H1 (cell line): ENCODE measurements at regions not wholly inside any gene's neighbourhood (a gene's known extent, or its start where the extent isn't known, plus 50 kb on each side); places are given as distances from the start of the nearest gene placed in this dataset.

Experiments
- CTCF ChIA-PET: fragments of 300-600 bp; sonication (Branson Sonifier 250); formaldehyde crosslinking; loops from one replicate; lab custom pipeline; 2021; ENCODE audit not compliant: partially characterized antibody; lab: Charles Lee
- POLR2A ChIA-PET: fragments of 300-600 bp; sonication (Branson Sonifier 250); formaldehyde crosslinking; loops from one replicate; lab custom pipeline; 2021; ENCODE audit warnings: inconsistent platforms; ENCODE audit not compliant: partially characterized antibody; lab: Charles Lee
- DNase-seq, 2 experiments: peaks; one replicate each; pipeline versions ENCODE4 v3.0.0 to v3.0.0-alpha.2; 2010 to 2022; ENCODE audit warnings: low spot score in 2 of 2, low read depth in 1 of 2, mixed read lengths in 1 of 2
- FAIRE-seq: peaks from 2 replicates; lab custom pipeline; 2011; peaks lifted over from hg19 to GRCh38; lab: Jason Lieb, UNC
- H2AFZ ChIP-seq: 2 replicates; pipeline ENCODE4 v1.8.1; 2012; ENCODE audit warnings: low read length, inconsistent platforms
- H2AK5ac ChIP-seq: 2 replicates; pipeline ENCODE4 v1.6.1; 2013; ENCODE audit warnings: low read depth, low read length
- H2BK120ac ChIP-seq: replicated peaks from 2 replicates; pipeline ENCODE3; 2013; ENCODE audit warnings: low read depth, low read length, inconsistent platforms
- H2BK12ac ChIP-seq: 2 replicates; pipeline ENCODE4 v1.6.1; 2013; ENCODE audit warnings: low read depth, low read length
- H2BK15ac ChIP-seq: 2 replicates; pipeline ENCODE4 v1.6.1; 2013; ENCODE audit warnings: low read length
- H2BK20ac ChIP-seq: 2 replicates; pipeline ENCODE4 v1.6.1; 2013; ENCODE audit warnings: low read length
- H2BK5ac ChIP-seq: 2 replicates; pipeline ENCODE4 v1.6.1; 2013; ENCODE audit warnings: low read depth, low read length
- H3K14ac ChIP-seq: 2 replicates; pipeline ENCODE4 v1.6.1; 2013; ENCODE audit warnings: inconsistent platforms; ENCODE audit not compliant: insufficient read length
- H3K18ac ChIP-seq: 2 replicates; pipeline ENCODE4 v1.6.1; 2013; ENCODE audit warnings: low read length; ENCODE audit errors: extremely low read depth
- H3K23ac ChIP-seq: 2 replicates; pipeline ENCODE4 v1.6.1; 2013; ENCODE audit warnings: inconsistent platforms; ENCODE audit not compliant: insufficient read length
- H3K23me2 ChIP-seq: 2 replicates; pipeline ENCODE4 v1.6.1; 2013; ENCODE audit warnings: low read depth, low read length
- H3K27ac ChIP-seq: 2 replicates; pipeline ENCODE4 v1.6.1; 2011; ENCODE audit warnings: low read depth, low read length, inconsistent platforms
- H3K27me3 ChIP-seq, 4 experiments: replicated peaks in 1 of 4; 1 replicate in 1 of 4; 2 replicates in 3 of 4; pipeline versions ENCODE4 v1.6.1 to v1.8.1; 2011 to 2013; ENCODE audit warnings: low read length in 3 of 4, mild to moderate bottlenecking in 3 of 4, inconsistent platforms in 2 of 4, mixed read lengths in 2 of 4, moderate library complexity in 1 of 4; ENCODE audit not compliant: control insufficient read depth in 3 of 4, insufficient read depth in 3 of 4; ENCODE audit errors: extremely low read depth in 1 of 4
- H3K36me3 ChIP-seq, 4 experiments: 2 replicates each; pipeline versions ENCODE4 v1.6.1 to v1.8.1; 2011 to 2013; ENCODE audit warnings: mild to moderate bottlenecking in 4 of 4, low read length in 3 of 4, moderate library complexity in 2 of 4, control low read depth in 1 of 4, inconsistent platforms in 1 of 4; ENCODE audit not compliant: insufficient read depth in 4 of 4, control insufficient read depth in 2 of 4
- H3K4ac ChIP-seq: replicated peaks from 2 replicates; pipeline ENCODE3; 2013; ENCODE audit warnings: low read length, low read depth, mixed read lengths, inconsistent platforms; ENCODE audit not compliant: insufficient read length
- H3K4me1 ChIP-seq, 4 experiments: replicated peaks in 1 of 4; 1 replicate in 1 of 4; 2 replicates in 3 of 4; pipeline versions ENCODE4 v1.6.1 to v1.8.1; 2011 to 2013; ENCODE audit warnings: low read length in 3 of 4, inconsistent platforms in 2 of 4, mixed read lengths in 1 of 4; ENCODE audit not compliant: insufficient read depth in 4 of 4, control insufficient read depth in 3 of 4
- H3K4me2 ChIP-seq, 2 experiments: 2 replicates each; pipeline versions ENCODE4 v1.6.1 to v1.8.1; 2011 to 2013; ENCODE audit warnings: low read depth in 2 of 2, low read length in 2 of 2, control low read depth in 1 of 2, inconsistent platforms in 1 of 2, mild to moderate bottlenecking in 1 of 2; ENCODE audit not compliant: insufficient read depth in 1 of 2
- H3K4me3 ChIP-seq, 4 experiments: fragments of 200-600, 300-600 bp in 1 of 4; sonication (generic), shearing (Covaris generic), sonication (Bioruptor Twin) in 1 of 4; 2 replicates each; pipeline versions ENCODE4 v1.5.1 to v1.8.1; 2011 to 2016; ENCODE audit warnings: low read length in 4 of 4, low read depth in 3 of 4, control low read depth in 2 of 4, inconsistent platforms in 2 of 4, mild to moderate bottlenecking in 2 of 4, mixed read lengths in 1 of 4, moderate library complexity in 1 of 4; ENCODE audit not compliant: insufficient read depth in 2 of 4; ENCODE audit errors: extremely low read depth in 1 of 4
- H3K56ac ChIP-seq: replicated peaks from 2 replicates; pipeline ENCODE3; 2013; ENCODE audit warnings: low read depth, mild to moderate bottlenecking, mixed read lengths, low read length, inconsistent platforms; ENCODE audit not compliant: insufficient read length
- H3K79me1 ChIP-seq: 2 replicates; pipeline ENCODE4 v1.6.1; 2013; ENCODE audit warnings: low read depth, low read length, control low read depth
- H3K79me2 ChIP-seq, 2 experiments: 2 replicates each; pipeline versions ENCODE4 v1.6.1 to v1.8.1; 2012 to 2013; ENCODE audit warnings: low read length in 2 of 2, mild to moderate bottlenecking in 2 of 2, inconsistent platforms in 1 of 2; ENCODE audit not compliant: insufficient read depth in 2 of 2, control insufficient read depth in 1 of 2
- H3K9ac ChIP-seq, 4 experiments: replicated peaks in 1 of 4; 1 replicate in 1 of 4; 2 replicates in 3 of 4; pipeline versions ENCODE4 v1.6.1 to v1.8.1; 2011 to 2013; ENCODE audit warnings: low read depth in 3 of 4, low read length in 3 of 4, control low read depth in 2 of 4, mild to moderate bottlenecking in 2 of 4, moderate library complexity in 2 of 4, inconsistent platforms in 1 of 4; ENCODE audit errors: extremely low read depth in 1 of 4
- H3K9me3 ChIP-seq, 2 experiments: 2 replicates each; pipeline versions ENCODE4 v1.6.1 to v1.8.1; 2012 to 2013; ENCODE audit warnings: mild to moderate bottlenecking in 2 of 2, moderate library complexity in 2 of 2, control low read depth in 1 of 2, inconsistent platforms in 1 of 2, low read depth in 1 of 2, low read length in 1 of 2, mixed read lengths in 1 of 2; ENCODE audit not compliant: insufficient read depth in 2 of 2
- H4K20me1 ChIP-seq, 2 experiments: replicated peaks in 1 of 2; 2 replicates each; pipeline versions ENCODE3 to v1.8.1; 2011 to 2013; ENCODE audit warnings: inconsistent platforms in 2 of 2, low read length in 2 of 2, mild to moderate bottlenecking in 1 of 2; ENCODE audit not compliant: insufficient read depth in 2 of 2, control insufficient read depth in 1 of 2
- H4K5ac ChIP-seq: 2 replicates; pipeline ENCODE4 v1.6.1; 2013; ENCODE audit warnings: low read length, low read depth, mixed read lengths, inconsistent platforms; ENCODE audit not compliant: insufficient read length
- H4K8ac ChIP-seq: 2 replicates; pipeline ENCODE4 v1.8.0; 2013; ENCODE audit warnings: mild to moderate bottlenecking, moderate library complexity, low read length, inconsistent platforms; ENCODE audit not compliant: insufficient read depth; ENCODE audit errors: extremely low read depth
- H4K91ac ChIP-seq: replicated peaks from 2 replicates; pipeline ENCODE3; 2013; ENCODE audit warnings: low read length, mixed read lengths, inconsistent platforms; ENCODE audit not compliant: insufficient read length
- CTBP2 ChIP-seq: IDR thresholded peaks from 2 replicates; pipeline ENCODE4 v1.7.0; 2011; ENCODE audit warnings: borderline replicate concordance, mild to moderate bottlenecking, moderate library complexity, mixed read lengths, low read length; ENCODE audit not compliant: insufficient read depth, insufficient read length
- EZH2 ChIP-seq: fragments of 200-600 bp; sonication (generic); IDR thresholded peaks from 2 replicates; pipeline ENCODE4 v1.7.1; 2012; ENCODE audit warnings: low read depth, mild to moderate bottlenecking, moderate library complexity, low read length, inconsistent platforms; ENCODE audit not compliant: severe bottlenecking
- FOSL1 ChIP-seq: IDR thresholded peaks from 2 replicates; pipeline ENCODE4 v1.6.1; 2011; ENCODE audit warnings: mild to moderate bottlenecking, low read depth, low read length, moderate library complexity; ENCODE audit not compliant: insufficient read depth
- NANOG ChIP-seq: IDR thresholded peaks from 2 replicates; pipeline ENCODE4 v1.6.1; 2011; ENCODE audit warnings: low read length, low read depth, mild to moderate bottlenecking, inconsistent platforms; ENCODE audit not compliant: insufficient read depth, poor library complexity, severe bottlenecking
- PHF8 ChIP-seq: fragments of 200-600 bp; sonication (generic); conservative IDR thresholded peaks from 2 replicates; pipeline ENCODE4 v1.7.1; 2012; ENCODE audit warnings: low read depth, mild to moderate bottlenecking, inconsistent platforms, low read length, moderate library complexity
- SP2 ChIP-seq: IDR thresholded peaks from 2 replicates; pipeline ENCODE4 v1.6.1; 2012; ENCODE audit warnings: mild to moderate bottlenecking, low read length, inconsistent platforms
- SP4 ChIP-seq: IDR thresholded peaks from 2 replicates; pipeline ENCODE4 v1.6.1; 2012; ENCODE audit warnings: low read length, inconsistent platforms
- SRF ChIP-seq: IDR thresholded peaks from 2 replicates; pipeline ENCODE4 v1.6.1; 2011; ENCODE audit warnings: mild to moderate bottlenecking, low read depth, low read length, moderate library complexity
- TEAD4 ChIP-seq: IDR thresholded peaks from 2 replicates; pipeline ENCODE4 v1.6.1; 2012; ENCODE audit warnings: low read depth, low read length, inconsistent platforms, mixed read lengths
- ZNF274 ChIP-seq: IDR thresholded peaks from 2 replicates; pipeline ENCODE4 v1.7.0; 2012; ENCODE audit warnings: low read length, borderline replicate concordance; ENCODE audit errors: extremely low read depth
- WGBS, 2 experiments: shearing (Covaris generic) in 1 of 2; methylation state at CpG; one replicate each; pipeline versions ENCODE4 v1.1.6 to v1.1.7; 2013 to 2015; ENCODE audit warnings: low lambda C conversion rate in 2 of 2, mixed read lengths in 2 of 2, inconsistent platforms in 1 of 2, low coverage in 1 of 2, missing lambda C conversion rate in 1 of 2; ENCODE audit not compliant: insufficient replicate concordance in 2 of 2, insufficient coverage in 1 of 2, insufficient read length in 1 of 2; ENCODE audit errors: extremely low coverage in 1 of 2, missing lambda C conversion rate in 1 of 2; 5-methylcytosine and 5-hydroxymethylcytosine counted together

GRCh38 chr5:68994645-68995044 lies 99.2 kb upstream of the SLC30A5 start:
- Histone ChIP-seq H3K4me1 (no peaks in the 10 kb centered on the region), H3K9me3 (no peaks in the 10 kb centered on the region), H4K20me1 (no peaks in the 10 kb centered on the region), H4K5ac (no peak overlapping the region), H3K23ac (no peak overlapping the region), H3K9ac (no peak overlapping the region), H3K56ac (no peak overlapping the region), H3K14ac (no peak overlapping the region), H3K4me3 (no peak overlapping the region), H3K27ac (no peak overlapping the region), H2BK20ac (0 out of 2 replicates have a peak overlapping the region, but pooled peaks have one; percentile 27), H4K91ac (no peak overlapping the region), H3K27me3 (no peaks in the 10 kb centered on the region), H2BK120ac (no peak overlapping the region), H3K36me3 (no peaks in the 10 kb centered on the region), H3K4me2 (no peak overlapping the region), H3K79me1 (no peaks in the 10 kb centered on the region)
- WGBS, 2 experiments: 91% methylated on average over 4 of the region's 4 CpGs; no CpG with 5 or more reads in 1 of the 2 experiments
- POLR2A ChIA-PET: no interaction called here
- TF ChIP-seq ZNF274 (no peak), PHF8 (no peak), NANOG (no peak), TEAD4 (no peak), CTBP2 (no peak), SP2 (no peak), EZH2 (no peak), SRF (no peak), FOSL1 (no peak), SP4 (no peak)
- TF ChIP-seq, all 59 proteins: peak for 0
- Histone ChIP-seq H3K23me2 (no peaks in the 10 kb centered on the region; the same call in 1 of the 2 replicates), H3K18ac (no peak overlapping the region), H4K8ac (no peak overlapping the region), H2BK12ac (no peak overlapping the region), H3K4ac (no peak overlapping the region), H2AFZ (0 out of 2 replicates have a peak overlapping the region, but pooled peaks have one; percentile 11), H2BK5ac (no peak overlapping the region), H2BK15ac (no peak overlapping the region), H2AK5ac (no peak overlapping the region), H3K79me2 (no peaks in the 10 kb centered on the region)
- DNase-seq (no peak), FAIRE-seq (no peak)
- CTCF ChIA-PET: no interaction called here
